HCT116 (cell line): ENCODE measurements at regions not wholly inside any gene's neighbourhood (a gene's known extent, or its start where the extent isn't known, plus 50 kb on each side); places are given as distances from the start of the nearest gene placed in this dataset.

Experiments
- ATAC-seq: fragments of 200-7000 bp; cut with Tn5 transposase; 2 replicates; pipeline ENCODE4 v1.9.1; 2020; ENCODE audit warnings: mild to moderate bottlenecking, moderate library complexity
- BruUV-seq: library from RNA; stranded (reverse); fragments of 400-500 nt; replicated peaks from 2 replicates; lab custom pipeline; 2021; lab: Mats Ljungman, UMichigan
- CTCF ChIA-PET: fragments of 300-600 bp; sonication (Branson Sonifier 250); formaldehyde crosslinking; loops from one replicate; lab custom pipeline; 2021; ENCODE audit warnings: antibody characterized with exemption; lab: Charles Lee
- POLR2A ChIA-PET: fragments of 300-600, 350-600 bp; sonication (Branson Sonifier 250); formaldehyde crosslinking; loops from one replicate; lab custom pipeline; 2021; ENCODE audit warnings: antibody characterized with exemption; lab: Charles Lee
- RAD21 ChIA-PET, 2 experiments: fragments of 300-600 bp; sonication (Branson Sonifier 250); formaldehyde crosslinking; loops; one replicate each; lab custom pipeline; 2023; ENCODE audit warnings: low total read pairs in 2 of 2; ENCODE audit not compliant: uncharacterized antibody in 2 of 2, unreplicated experiment in 2 of 2, low non-redundant PET in 1 of 2; lab: Charles Lee
- DNase-seq: peaks from one replicate; pipeline ENCODE4 v3.0.0-alpha.2; 2010; ENCODE audit warnings: low read depth, low spot score
- H2AFZ ChIP-seq: fragments of 200-600 bp; shearing (Covaris generic), sonication (generic); 2 replicates; pipeline ENCODE4 v1.6.1; 2017; ENCODE audit warnings: low read depth, mixed run types, mixed read lengths, antibody characterized with exemption, low read length; ENCODE audit not compliant: poor library complexity, severe bottlenecking
- H3K27ac ChIP-seq: 2 replicates; pipeline ENCODE4 v1.5.1; 2012; ENCODE audit warnings: low read depth, low read length
- H3K27me3 ChIP-seq: fragments of 200-600 bp; sonication (generic); 2 replicates; pipeline ENCODE4 v1.6.1; 2016; ENCODE audit warnings: mixed run types, low read length, mixed read lengths; ENCODE audit not compliant: insufficient read depth
- H3K36me3 ChIP-seq, 2 experiments: fragments of 200-500 bp in 1 of 2; fragments of 200-600 bp in 1 of 2; sonication (Bioruptor generic) in 1 of 2; sonication (generic) in 1 of 2; 2 replicates each; pipeline versions ENCODE4 v1.5.1 to v1.6.1; 2014 to 2016; ENCODE audit warnings: low read length in 2 of 2, inconsistent platforms in 1 of 2, mixed read lengths in 1 of 2, mixed run types in 1 of 2; ENCODE audit not compliant: insufficient read depth in 2 of 2, control insufficient read depth in 1 of 2
- H3K4me1 ChIP-seq, 2 experiments: fragments of 200-600 bp in 1 of 2; sonication (generic) in 1 of 2; 2 replicates each; pipeline versions ENCODE4 v1.5.1 to v1.6.1; 2012 to 2017; ENCODE audit warnings: low read length in 2 of 2, inconsistent platforms in 1 of 2, mild to moderate bottlenecking in 1 of 2, mixed read lengths in 1 of 2, mixed run types in 1 of 2, moderate library complexity in 1 of 2; ENCODE audit not compliant: insufficient read depth in 2 of 2, control insufficient read depth in 1 of 2
- H3K4me2 ChIP-seq: fragments of 200-600 bp; sonication (generic); 2 replicates; pipeline ENCODE4 v1.6.1; 2017; ENCODE audit warnings: mixed run types, low read length, mixed read lengths
- H3K4me3 ChIP-seq, 2 experiments: fragments of 200-600 bp in 1 of 2; sonication (generic) in 1 of 2; replicated peaks in 1 of 2; 2 replicates each; pipeline ENCODE4 v1.5.1; 2011 to 2016; ENCODE audit warnings: low read length in 2 of 2, control low read depth in 1 of 2, low read depth in 1 of 2, mild to moderate bottlenecking in 1 of 2, mixed read lengths in 1 of 2, mixed run types in 1 of 2
- H3K79me2 ChIP-seq: fragments of 200-600 bp; sonication (generic); 2 replicates; pipeline ENCODE4 v1.6.1; 2017; ENCODE audit warnings: mild to moderate bottlenecking, mixed run types, low read length, moderate library complexity, mixed read lengths; ENCODE audit not compliant: insufficient read depth
- H3K9ac ChIP-seq: fragments of 200-600 bp; sonication (generic); 2 replicates; pipeline ENCODE4 v1.6.1; 2016; ENCODE audit warnings: low read length, mixed read lengths
- H3K9me2 ChIP-seq: fragments of 200-600 bp; sonication (generic), shearing (Covaris generic); 2 replicates; pipeline ENCODE4 v1.6.1; 2017; ENCODE audit warnings: mixed run types, mild to moderate bottlenecking, moderate library complexity; ENCODE audit not compliant: insufficient read depth
- H3K9me3 ChIP-seq, 2 experiments: fragments of 200-500 bp in 1 of 2; fragments of 200-600 bp in 1 of 2; sonication (Bioruptor generic) in 1 of 2; sonication (generic) in 1 of 2; 2 replicates each; pipeline ENCODE4 v1.6.1; 2014 to 2017; ENCODE audit warnings: low read length in 2 of 2, mixed read lengths in 2 of 2, inconsistent platforms in 1 of 2, low read depth in 1 of 2, mild to moderate bottlenecking in 1 of 2, mixed run types in 1 of 2, moderate library complexity in 1 of 2; ENCODE audit not compliant: control insufficient read depth in 1 of 2, insufficient read depth in 1 of 2
- H4K20me1 ChIP-seq: fragments of 200-600 bp; sonication (generic), shearing (Covaris generic); 2 replicates; pipeline ENCODE4 v1.6.1; 2017; ENCODE audit warnings: mixed run types, mild to moderate bottlenecking, moderate library complexity; ENCODE audit not compliant: insufficient read depth
- CBX3 ChIP-seq: IDR thresholded peaks from 2 replicates; pipeline ENCODE4 v1.6.1; 2012; ENCODE audit warnings: low read depth
- CEBPB ChIP-seq: IDR thresholded peaks from 2 replicates; pipeline ENCODE4 v1.6.1; 2012; ENCODE audit warnings: low read depth
- ELF1 ChIP-seq: IDR thresholded peaks from 2 replicates; pipeline ENCODE4 v1.6.1; 2012; ENCODE audit warnings: low read depth, borderline replicate concordance
- EZH2 ChIP-seq: fragments of 200-600 bp; sonication (generic); IDR thresholded peaks from 2 replicates; pipeline ENCODE4 v1.6.1; 2017; ENCODE audit warnings: antibody characterized with exemption, mixed run types
- JUND ChIP-seq: IDR thresholded peaks from 2 replicates; pipeline ENCODE4 v1.6.1; 2012
- POLR2A ChIP-seq: IDR thresholded peaks from 2 replicates; pipeline ENCODE4 v1.7.0; 2011; ENCODE audit warnings: borderline replicate concordance; ENCODE audit not compliant: insufficient read depth, insufficient read length; ENCODE audit errors: extremely low read depth
- POLR2AphosphoS5 ChIP-seq: IDR thresholded peaks from 2 replicates; pipeline ENCODE4 v1.6.1; 2011; ENCODE audit warnings: mild to moderate bottlenecking, low read depth, low read length, moderate library complexity
- RAD21 ChIP-seq: IDR thresholded peaks from 2 replicates; pipeline ENCODE4 v1.6.1; 2012; ENCODE audit warnings: low read depth, mild to moderate bottlenecking
- SIN3A ChIP-seq: IDR thresholded peaks from 2 replicates; pipeline ENCODE4 v1.6.1; 2012; ENCODE audit warnings: low read depth
- SP1 ChIP-seq: IDR thresholded peaks from 2 replicates; pipeline ENCODE4 v1.6.1; 2012; ENCODE audit warnings: low read depth
- SRF ChIP-seq: IDR thresholded peaks from 2 replicates; pipeline ENCODE4 v1.6.1; 2012; ENCODE audit warnings: low read depth
- ZFX ChIP-seq: fragments of 450-650 bp; IDR thresholded peaks from 2 replicates; pipeline ENCODE4 v1.6.1; 2017
- ZNF274 ChIP-seq: fragments of 200-500 bp; sonication (Bioruptor generic); IDR thresholded peaks from 2 replicates; pipeline ENCODE4 v1.6.1; 2014; ENCODE audit warnings: mild to moderate bottlenecking, low read depth, low read length, inconsistent platforms
- intact Hi-C: fragments of 100-400 bp; cut with micrococcal nuclease; formaldehyde crosslinking; loops from 2 replicates; pipeline ENCODE4 v1.10.0; 2022
- TF ChIP-seq, protein P1 (sequence below): IDR thresholded peaks from 2 replicates; pipeline ENCODE4 v1.6.1; 2012
- TF ChIP-seq, protein P2 (sequence below), 3 experiments: fragments of 200-600 bp in 1 of 3; sonication (generic) in 1 of 3; IDR thresholded peaks in 2 of 3; conservative IDR thresholded peaks in 1 of 3; 2 replicates each; pipeline ENCODE4 v1.5.1; 2012 to 2017; ENCODE audit warnings: low read depth in 2 of 3, low read length in 2 of 3, antibody characterized with exemption in 1 of 3, borderline replicate concordance in 1 of 3, control low read depth in 1 of 3, mild to moderate bottlenecking in 1 of 3, mixed read lengths in 1 of 3, mixed run types in 1 of 3, moderate library complexity in 1 of 3; ENCODE audit not compliant: insufficient read depth in 1 of 3

DNA sequence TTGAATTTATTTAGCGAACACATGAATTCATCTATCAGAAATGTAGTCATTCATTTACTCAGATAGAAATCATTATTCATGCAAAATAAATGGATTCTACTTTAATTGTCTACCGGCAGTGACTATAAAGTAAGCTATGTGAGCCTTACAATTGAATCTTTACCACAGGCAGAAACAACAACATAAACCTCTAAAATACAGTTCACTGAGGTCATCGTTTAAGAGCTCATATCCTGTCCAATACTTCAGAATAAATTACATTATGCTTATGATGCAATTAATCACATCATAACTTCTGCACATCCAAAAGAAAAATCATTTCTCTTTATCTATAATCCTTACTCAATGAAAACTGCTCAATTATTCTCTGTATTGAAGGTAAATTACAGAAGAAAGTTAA, 244.7 kb downstream of the HNMT start:
- ChIA-PET CTCF (no interaction called here), POLR2A (no interaction called here), RAD21 (no interaction called here)
- Histone ChIP-seq H3K36me3 (no peaks in the 10 kb centered on the region), H3K9me2 (no peaks in the 10 kb centered on the region), H4K20me1 (no peaks in the 10 kb centered on the region), H3K27ac (no peak overlapping the region), H3K9ac (no peak overlapping the region), H3K4me1 (no peaks in the 10 kb centered on the region), H3K4me2 (no peak overlapping the region), H2AFZ (no peak overlapping the region), H3K9me3 (no peaks in the 10 kb centered on the region), H3K27me3 (no peaks in the 10 kb centered on the region), H3K4me3 (no peak overlapping the region), H3K79me2 (no peaks in the 10 kb centered on the region)
- DNase-seq, result no peak
- intact Hi-C loops, result no loop called here
- TF ChIP-seq SP1 (no peak), SIN3A (no peak), SRF (no peak), RAD21 (no peak), ELF1 (no peak), ZFX (no peak), CBX3 (no peak), POLR2A (no peak), ZNF274 (no peak), CEBPB (no peak)
- BruUV-seq, result no TSS peak
- no peak for ATAC-seq

DNA sequence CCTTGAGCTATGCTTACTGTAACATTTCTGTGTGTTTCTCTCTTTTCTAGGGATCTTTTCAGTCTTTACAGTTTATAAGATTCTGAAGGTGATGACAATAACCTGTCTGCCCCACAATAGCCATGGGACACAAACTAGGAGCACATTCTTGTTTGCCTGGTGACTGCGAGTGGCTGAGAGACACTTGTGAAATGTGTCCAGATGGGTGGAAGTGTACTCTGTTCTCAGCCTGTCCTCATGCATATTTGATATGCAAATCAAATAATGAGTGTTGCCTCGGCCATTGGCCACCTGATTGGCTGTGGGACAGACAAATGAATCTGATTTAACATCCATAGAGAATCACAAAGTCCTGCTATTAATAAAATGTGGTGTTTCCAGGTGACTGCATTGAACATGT, 246.2 kb downstream of the HNMT start:
- intact Hi-C loops, result no loop called here
- Histone ChIP-seq H3K79me2 (no peaks in the 10 kb centered on the region), H3K27me3 (no peaks in the 10 kb centered on the region), H3K27ac (no peak overlapping the region), H4K20me1 (no peaks in the 10 kb centered on the region)
- CTCF ChIA-PET, result no interaction called here
- BruUV-seq, result no TSS peak
- TF ChIP-seq ZFX (no peak), CBX3 (no peak), ELF1 (no peak), EZH2 (no peak), JUND (no peak), POLR2AphosphoS5 (no peak), ZNF274 (no peak)
- TF ChIP-seq, protein P1, sequence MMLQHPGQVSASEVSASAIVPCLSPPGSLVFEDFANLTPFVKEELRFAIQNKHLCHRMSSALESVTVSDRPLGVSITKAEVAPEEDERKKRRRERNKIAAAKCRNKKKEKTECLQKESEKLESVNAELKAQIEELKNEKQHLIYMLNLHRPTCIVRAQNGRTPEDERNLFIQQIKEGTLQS, result no peak
- TF ChIP-seq, protein P2, sequence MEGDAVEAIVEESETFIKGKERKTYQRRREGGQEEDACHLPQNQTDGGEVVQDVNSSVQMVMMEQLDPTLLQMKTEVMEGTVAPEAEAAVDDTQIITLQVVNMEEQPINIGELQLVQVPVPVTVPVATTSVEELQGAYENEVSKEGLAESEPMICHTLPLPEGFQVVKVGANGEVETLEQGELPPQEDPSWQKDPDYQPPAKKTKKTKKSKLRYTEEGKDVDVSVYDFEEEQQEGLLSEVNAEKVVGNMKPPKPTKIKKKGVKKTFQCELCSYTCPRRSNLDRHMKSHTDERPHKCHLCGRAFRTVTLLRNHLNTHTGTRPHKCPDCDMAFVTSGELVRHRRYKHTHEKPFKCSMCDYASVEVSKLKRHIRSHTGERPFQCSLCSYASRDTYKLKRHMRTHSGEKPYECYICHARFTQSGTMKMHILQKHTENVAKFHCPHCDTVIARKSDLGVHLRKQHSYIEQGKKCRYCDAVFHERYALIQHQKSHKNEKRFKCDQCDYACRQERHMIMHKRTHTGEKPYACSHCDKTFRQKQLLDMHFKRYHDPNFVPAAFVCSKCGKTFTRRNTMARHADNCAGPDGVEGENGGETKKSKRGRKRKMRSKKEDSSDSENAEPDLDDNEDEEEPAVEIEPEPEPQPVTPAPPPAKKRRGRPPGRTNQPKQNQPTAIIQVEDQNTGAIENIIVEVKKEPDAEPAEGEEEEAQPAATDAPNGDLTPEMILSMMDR (IDR thresholded peaks at IDR 0.05 in 2 of 3, conservative IDR thresholded peaks at IDR 0.05 in 1 of 3; ENCODE audit: borderline replicate concordance in 1 of 3, insufficient read depth in 1 of 3, low read depth in 2 of 3, low read length in 2 of 3), result no peak
- TF ChIP-seq, all 23 proteins: peak for 0
- H3K9ac ChIP-seq, result no peak overlapping the region
- H3K4me3 ChIP-seq, result no peak overlapping the region
- POLR2A ChIA-PET, result no interaction called here
- no peak overlapping the region for H2AFZ ChIP-seq
- H3K9me2 ChIP-seq, result no peaks in the 10 kb centered on the region
- H3K9me3 ChIP-seq, result no peaks in the 10 kb centered on the region
- no peak for DNase-seq
- H3K4me2 ChIP-seq, result no peak overlapping the region
- no peaks in the 10 kb centered on the region for H3K4me1 ChIP-seq
- RAD21 ChIA-PET, result no interaction called here
- no peaks in the 10 kb centered on the region for H3K36me3 ChIP-seq
- ATAC-seq, result no peak
